IPS-18c (cell line): ENCODE measurements at regions not wholly inside any gene's neighbourhood (a gene's known extent, or its start where the extent isn't known, plus 50 kb on each side); places are given as distances from the start of the nearest gene placed in this dataset.

Experiments used
- H3K4me3 ChIP-seq: 2 replicates; pipeline ENCODE4 v1.7.0; 2013; ENCODE audit warnings: low read depth, mild to moderate bottlenecking, low read length, moderate library complexity; ENCODE audit not compliant: insufficient read depth
- H3K9me3 ChIP-seq: one replicate; pipeline ENCODE4 v1.6.1; 2013; ENCODE audit warnings: mild to moderate bottlenecking, low read length, moderate library complexity; ENCODE audit not compliant: control insufficient read depth, insufficient read depth

GRCh38 chr2:41610501-41611190 lies 437.2 kb upstream of the PKDCC start:
- no peak overlapping the region for H3K4me3 ChIP-seq
- H3K9me3 ChIP-seq = no peaks in the 10 kb centered on the region

GRCh38 chr2:41618754-41619153 lies 429.1 kb upstream of the PKDCC start:
- Histone ChIP-seq H3K4me3 (no peak overlapping the region), H3K9me3 (no peaks in the 10 kb centered on the region)

- H3K9me3 ChIP-seq = no peaks in the 10 kb centered on the region
These were observed 426.7 kb upstream of the PKDCC start for GRCh38 chr2:41621095-41621494.

GRCh38 chr2:41621563-41621962 lies 426.3 kb upstream of the PKDCC start:
- Histone ChIP-seq H3K9me3 (no peaks in the 10 kb centered on the region), H3K4me3 (no peak overlapping the region)

More at GRCh38 chr2:41621095-41621494, 426.7 kb upstream of the PKDCC start:
- H3K4me3 ChIP-seq = no peak overlapping the region

- Histone ChIP-seq H3K4me3 (no peak overlapping the region), H3K9me3 (no peaks in the 10 kb centered on the region)
These were observed 425.5 kb upstream of the PKDCC start for GRCh38 chr2:41622301-41622700.

- H3K4me3 ChIP-seq = no peak overlapping the region
These were observed 420.9 kb upstream of the PKDCC start for GRCh38 chr2:41626936-41627335.

GRCh38 chr2:41634686-41635085 lies 413.1 kb upstream of the PKDCC start:
- H3K4me3 ChIP-seq = no peak overlapping the region
- no peaks in the 10 kb centered on the region for H3K9me3 ChIP-seq

More at GRCh38 chr2:41626936-41627335, 420.9 kb upstream of the PKDCC start:
- H3K9me3 ChIP-seq = no peaks in the 10 kb centered on the region

- Histone ChIP-seq H3K4me3 (no peak overlapping the region), H3K9me3 (no peaks in the 10 kb centered on the region)
These were observed 402.9 kb upstream of the PKDCC start for GRCh38 chr2:41644936-41645335.

GRCh38 chr2:41647468-41648050 lies 400.3 kb upstream of the PKDCC start:
- Histone ChIP-seq H3K9me3 (no peaks in the 10 kb centered on the region), H3K4me3 (no peak overlapping the region)

GRCh38 chr2:41657226-41657625 lies 390.6 kb upstream of the PKDCC start:
- no peak overlapping the region for H3K4me3 ChIP-seq
- no peaks in the 10 kb centered on the region for H3K9me3 ChIP-seq

- Histone ChIP-seq H3K4me3 (no peak overlapping the region), H3K9me3 (no peaks in the 10 kb centered on the region)
These were observed 388.1 kb upstream of the PKDCC start for GRCh38 chr2:41659758-41660157.

- no peaks in the 10 kb centered on the region for H3K9me3 ChIP-seq
- no peak overlapping the region for H3K4me3 ChIP-seq
These were observed 385.4 kb upstream of the PKDCC start for GRCh38 chr2:41662461-41662860.

- H3K9me3 ChIP-seq = no peaks in the 10 kb centered on the region
- no peak overlapping the region for H3K4me3 ChIP-seq
These were observed 384.8 kb upstream of the PKDCC start for GRCh38 chr2:41663056-41663455.

- Histone ChIP-seq H3K9me3 (no peaks in the 10 kb centered on the region), H3K4me3 (no peak overlapping the region)
These were observed 379.3 kb upstream of the PKDCC start for GRCh38 chr2:41668529-41668928.

GRCh38 chr2:41678639-41679038 lies 369.2 kb upstream of the PKDCC start:
- Histone ChIP-seq H3K9me3 (no peaks in the 10 kb centered on the region), H3K4me3 (no peak overlapping the region)

- Histone ChIP-seq H3K4me3 (no peak overlapping the region), H3K9me3 (no peaks in the 10 kb centered on the region)
These were observed 361.7 kb upstream of the PKDCC start for GRCh38 chr2:41686156-41686555.

GRCh38 chr2:41691561-41691960 lies 356.3 kb upstream of the PKDCC start:
- Histone ChIP-seq H3K4me3 (no peak overlapping the region), H3K9me3 (no peaks in the 10 kb centered on the region)

GRCh38 chr2:41694536-41695049 lies 353.2 kb upstream of the PKDCC start:
- H3K9me3 ChIP-seq = no peaks in the 10 kb centered on the region
- H3K4me3 ChIP-seq = no peak overlapping the region
